ENCODE measurements at regions not wholly inside any gene's neighbourhood (a gene's known extent, or its start where the extent isn't known, plus 50 kb on each side); places are given as distances from the start of the nearest gene placed in this dataset.

- no peak for DNase-seq
Measured at GRCh38 chr18:22325396-22325795, 92.3 kb downstream of the CTAGE1 start.

- DNase-seq: no peak
Measured at GRCh38 chr18:22324191-22325131, 93.3 kb downstream of the CTAGE1 start.

- no peak for DNase-seq
Measured at GRCh38 chr18:22322243-22322691, 95.4 kb downstream of the CTAGE1 start.

GRCh38 chr18:22320771-22321170 is 96.9 kb downstream of the CTAGE1 start:
- DNase-seq: no peak

- no peak for DNase-seq
Measured at GRCh38 chr18:22320155-22320554, 97.6 kb downstream of the CTAGE1 start.

GRCh38 chr18:22318745-22319407 is 98.8 kb downstream of the CTAGE1 start:
- DNase-seq: no peak

- no peak for DNase-seq
Measured at GRCh38 chr18:22314420-22314819, 103.3 kb downstream of the CTAGE1 start.

- DNase-seq: no peak
Measured at GRCh38 chr18:22314001-22314400, 103.7 kb downstream of the CTAGE1 start.

GRCh38 chr18:22311301-22311700 is 106.4 kb downstream of the CTAGE1 start:
- no peak for DNase-seq

GRCh38 chr18:22309191-22309590 is 108.5 kb downstream of the CTAGE1 start:
- DNase-seq: no peak

GRCh38 chr18:22307528-22307927 is 110.2 kb downstream of the CTAGE1 start:
- no peak for DNase-seq

GRCh38 chr18:22303927-22304326 is 113.8 kb downstream of the CTAGE1 start:
- no peak for DNase-seq

- no peak for DNase-seq
Measured at GRCh38 chr18:22302144-22302543, 115.6 kb downstream of the CTAGE1 start.

- DNase-seq: no peak
Measured at GRCh38 chr18:22300665-22301636, 116.8 kb downstream of the CTAGE1 start.

GRCh38 chr18:22297008-22297407 is 120.7 kb downstream of the CTAGE1 start:
- DNase-seq: no peak

- no peak for DNase-seq
Measured at GRCh38 chr18:22296304-22296703, 121.4 kb downstream of the CTAGE1 start.

GRCh38 chr18:22293417-22293816 is 124.0 kb downstream of the GATA6 start:
- DNase-seq: no peak

- DNase-seq: no peak
Measured at GRCh38 chr18:22290004-22290403, 120.6 kb downstream of the GATA6 start.

- DNase-seq: no peak
Measured at GRCh38 chr18:22286585-22286984, 117.2 kb downstream of the GATA6 start.

- no peak for DNase-seq
Measured at GRCh38 chr18:22285361-22286140, 116.2 kb downstream of the GATA6 start.

GRCh38 chr18:22284581-22285360 is 115.4 kb downstream of the GATA6 start:
- DNase-seq: no peak
